Neural cell (in vitro differentiated cells): ENCODE measurements at regions not wholly inside any gene's neighbourhood (a gene's known extent, or its start where the extent isn't known, plus 50 kb on each side); places are given as distances from the start of the nearest gene placed in this dataset.

ENCODE experiments used
- H2AFZ ChIP-seq: fragments of 200-600, 300-800 bp; sonication (generic), shearing (Covaris generic); 2 replicates; pipeline ENCODE4 v1.6.0; 2014; ENCODE audit warnings: low read depth, mild to moderate bottlenecking, antibody characterized with exemption, low read length, moderate library complexity
- H3F3A ChIP-seq: fragments of 200-600 bp; shearing (Covaris generic); 2 replicates; pipeline ENCODE4 v1.6.1; 2016; ENCODE audit warnings: mild to moderate bottlenecking, moderate library complexity, mixed read lengths, antibody characterized with exemption, low read length; ENCODE audit not compliant: insufficient read depth, poor library complexity, severe bottlenecking
- H3K27ac ChIP-seq: fragments of 200-600, 300-800 bp; sonication (generic), shearing (Covaris generic); 2 replicates; pipeline ENCODE4 v1.5.1; 2014; ENCODE audit warnings: mild to moderate bottlenecking, low read length, moderate library complexity
- H3K27me3 ChIP-seq: fragments of 300-800, 200-600 bp; sonication (generic), shearing (Covaris generic); 2 replicates; pipeline ENCODE4 v1.6.0; 2014; ENCODE audit warnings: mild to moderate bottlenecking, low read depth, low read length, moderate library complexity; ENCODE audit not compliant: insufficient read depth
- H3K36me3 ChIP-seq: fragments of 300-800, 200-600 bp; sonication (generic), shearing (Covaris generic); 2 replicates; pipeline ENCODE4 v1.5.1; 2014; ENCODE audit warnings: mild to moderate bottlenecking, antibody characterized with exemption, low read length, moderate library complexity; ENCODE audit not compliant: insufficient read depth
- H3K4me2 ChIP-seq: fragments of 300-800, 200-600 bp; sonication (generic), shearing (Covaris generic); 2 replicates; pipeline ENCODE4 v1.6.0; 2014; ENCODE audit warnings: mild to moderate bottlenecking, low read length
- H3K4me3 ChIP-seq: fragments of 300-800, 200-600 bp; sonication (generic), shearing (Covaris generic); 2 replicates; pipeline ENCODE4 v1.5.1; 2014; ENCODE audit warnings: mild to moderate bottlenecking, low read length, moderate library complexity
- H3K79me2 ChIP-seq: fragments of 200-600 bp; shearing (Covaris generic); replicated peaks from 2 replicates; pipeline ENCODE4 v1.6.0; 2014; ENCODE audit warnings: mild to moderate bottlenecking, low read length, moderate library complexity; ENCODE audit not compliant: insufficient read depth
- H3K9ac ChIP-seq: fragments of 300-800, 200-600 bp; sonication (generic), shearing (Covaris generic); 2 replicates; pipeline ENCODE4 v1.6.1; 2016; ENCODE audit warnings: mild to moderate bottlenecking, low read length, mixed read lengths
- H3K9me2 ChIP-seq: fragments of 200-600 bp; shearing (Covaris generic); 2 replicates; pipeline ENCODE4 v1.6.1; 2016; ENCODE audit warnings: mild to moderate bottlenecking, low read length, mixed read lengths; ENCODE audit not compliant: insufficient read depth
- H3K9me3 ChIP-seq: fragments of 200-600, 300-800 bp; sonication (generic), shearing (Covaris generic); 2 replicates; pipeline ENCODE4 v1.6.1; 2016; ENCODE audit warnings: mild to moderate bottlenecking, mixed run types, low read length, moderate library complexity, mixed read lengths
- H4K20me1 ChIP-seq: fragments of 200-600 bp; shearing (Covaris generic); 2 replicates; pipeline ENCODE4 v1.6.1; 2016; ENCODE audit warnings: mild to moderate bottlenecking, mixed run types; ENCODE audit not compliant: insufficient read depth
- EP300 ChIP-seq: fragments of 450-650 bp; conservative IDR thresholded peaks from 2 replicates; pipeline ENCODE4 v1.6.1; 2014; ENCODE audit warnings: antibody characterized with exemption, mild to moderate bottlenecking, moderate library complexity; ENCODE audit not compliant: poor library complexity, severe bottlenecking
- EZH2 ChIP-seq: fragments of 200-600, 300-800 bp; shearing (Covaris generic), sonication (generic); IDR thresholded peaks from 2 replicates; pipeline ENCODE4 v1.6.1; 2014; ENCODE audit warnings: antibody characterized with exemption, low read length, borderline replicate concordance, mild to moderate bottlenecking; ENCODE audit not compliant: insufficient read depth, poor library complexity, severe bottlenecking
- MXI1 ChIP-seq: fragments of 450-650 bp; conservative IDR thresholded peaks from 2 replicates; pipeline ENCODE4 v1.6.1; 2014; ENCODE audit warnings: antibody characterized with exemption, mild to moderate bottlenecking; ENCODE audit not compliant: poor library complexity, severe bottlenecking
- POLR2AphosphoS5 ChIP-seq: IDR thresholded peaks from 2 replicates; pipeline ENCODE4 v1.6.1; 2012
- RAD21 ChIP-seq: fragments of 450-650 bp; conservative IDR thresholded peaks from 2 replicates; pipeline ENCODE4 v1.6.1; 2014; ENCODE audit warnings: antibody characterized with exemption, mild to moderate bottlenecking, moderate library complexity
- SMC3 ChIP-seq: fragments of 450-650 bp; conservative IDR thresholded peaks from 2 replicates; pipeline ENCODE4 v1.6.1; 2014; ENCODE audit warnings: antibody characterized with exemption, mild to moderate bottlenecking, moderate library complexity; ENCODE audit not compliant: poor library complexity
- TAF1 ChIP-seq: IDR thresholded peaks from 2 replicates; pipeline ENCODE4 v1.6.1; 2012; ENCODE audit warnings: low read depth
- TF ChIP-seq, protein P1 (sequence below): IDR thresholded peaks from 2 replicates; pipeline ENCODE4 v1.6.1; 2012; ENCODE audit warnings: borderline replicate concordance
- TF ChIP-seq, protein P2 (sequence below): fragments of 450-650 bp; IDR thresholded peaks from 2 replicates; pipeline ENCODE4 v1.5.1; 2014; ENCODE audit warnings: antibody characterized with exemption, mild to moderate bottlenecking, moderate library complexity; ENCODE audit not compliant: poor library complexity, severe bottlenecking

DNA sequence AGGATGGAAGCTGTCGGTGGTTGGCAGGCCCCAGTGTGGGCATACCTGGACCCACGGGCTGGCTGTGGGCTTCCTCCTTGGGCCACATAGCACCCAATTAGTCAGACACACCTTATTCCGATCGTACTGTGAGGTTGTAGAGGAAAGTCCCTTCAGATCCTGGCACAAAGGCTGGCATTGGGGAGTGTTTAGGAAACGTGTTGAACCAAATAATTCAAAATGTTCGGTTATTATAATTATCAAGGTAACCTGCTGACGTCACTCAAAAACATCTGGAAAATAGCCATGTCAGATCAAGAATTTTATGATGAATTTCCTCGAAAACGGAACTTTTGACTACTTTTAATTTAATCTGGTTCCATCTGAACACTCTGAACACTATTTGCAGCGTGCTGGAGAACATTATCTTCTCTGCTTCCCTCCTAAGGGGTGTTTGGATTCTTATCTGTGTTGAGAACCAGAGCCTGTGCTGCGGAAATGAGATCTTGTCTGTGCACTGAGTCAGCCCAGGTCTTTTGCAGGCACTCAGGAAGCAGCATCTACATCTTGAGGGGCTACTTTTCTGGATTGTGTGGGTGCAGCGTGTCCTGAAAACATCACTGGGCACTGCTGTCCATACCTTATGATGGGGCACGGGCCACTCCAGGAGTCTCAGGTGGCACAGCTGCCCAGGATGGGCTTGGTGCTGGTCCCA lies 100.3 kb downstream of the SLC25A47 start:
- no peaks in the 10 kb centered on the region for H3K79me2 ChIP-seq
- no peak overlapping the region for H3K4me3 ChIP-seq
- no peaks in the 10 kb centered on the region for H3K36me3 ChIP-seq
- H4K20me1 ChIP-seq: no peaks in the 10 kb centered on the region
- no peaks in the 10 kb centered on the region for H3K9me2 ChIP-seq
- no peak overlapping the region for H3K4me2 ChIP-seq
- H3K9me3 ChIP-seq: no peaks in the 10 kb centered on the region
- H3K27ac ChIP-seq: no peak overlapping the region
- H2AFZ ChIP-seq: no peak overlapping the region
- TF ChIP-seq TAF1: no peak
- TF ChIP-seq, protein P1, sequence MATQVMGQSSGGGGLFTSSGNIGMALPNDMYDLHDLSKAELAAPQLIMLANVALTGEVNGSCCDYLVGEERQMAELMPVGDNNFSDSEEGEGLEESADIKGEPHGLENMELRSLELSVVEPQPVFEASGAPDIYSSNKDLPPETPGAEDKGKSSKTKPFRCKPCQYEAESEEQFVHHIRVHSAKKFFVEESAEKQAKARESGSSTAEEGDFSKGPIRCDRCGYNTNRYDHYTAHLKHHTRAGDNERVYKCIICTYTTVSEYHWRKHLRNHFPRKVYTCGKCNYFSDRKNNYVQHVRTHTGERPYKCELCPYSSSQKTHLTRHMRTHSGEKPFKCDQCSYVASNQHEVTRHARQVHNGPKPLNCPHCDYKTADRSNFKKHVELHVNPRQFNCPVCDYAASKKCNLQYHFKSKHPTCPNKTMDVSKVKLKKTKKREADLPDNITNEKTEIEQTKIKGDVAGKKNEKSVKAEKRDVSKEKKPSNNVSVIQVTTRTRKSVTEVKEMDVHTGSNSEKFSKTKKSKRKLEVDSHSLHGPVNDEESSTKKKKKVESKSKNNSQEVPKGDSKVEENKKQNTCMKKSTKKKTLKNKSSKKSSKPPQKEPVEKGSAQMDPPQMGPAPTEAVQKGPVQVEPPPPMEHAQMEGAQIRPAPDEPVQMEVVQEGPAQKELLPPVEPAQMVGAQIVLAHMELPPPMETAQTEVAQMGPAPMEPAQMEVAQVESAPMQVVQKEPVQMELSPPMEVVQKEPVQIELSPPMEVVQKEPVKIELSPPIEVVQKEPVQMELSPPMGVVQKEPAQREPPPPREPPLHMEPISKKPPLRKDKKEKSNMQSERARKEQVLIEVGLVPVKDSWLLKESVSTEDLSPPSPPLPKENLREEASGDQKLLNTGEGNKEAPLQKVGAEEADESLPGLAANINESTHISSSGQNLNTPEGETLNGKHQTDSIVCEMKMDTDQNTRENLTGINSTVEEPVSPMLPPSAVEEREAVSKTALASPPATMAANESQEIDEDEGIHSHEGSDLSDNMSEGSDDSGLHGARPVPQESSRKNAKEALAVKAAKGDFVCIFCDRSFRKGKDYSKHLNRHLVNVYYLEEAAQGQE: no peak
- TF ChIP-seq, protein P2, sequence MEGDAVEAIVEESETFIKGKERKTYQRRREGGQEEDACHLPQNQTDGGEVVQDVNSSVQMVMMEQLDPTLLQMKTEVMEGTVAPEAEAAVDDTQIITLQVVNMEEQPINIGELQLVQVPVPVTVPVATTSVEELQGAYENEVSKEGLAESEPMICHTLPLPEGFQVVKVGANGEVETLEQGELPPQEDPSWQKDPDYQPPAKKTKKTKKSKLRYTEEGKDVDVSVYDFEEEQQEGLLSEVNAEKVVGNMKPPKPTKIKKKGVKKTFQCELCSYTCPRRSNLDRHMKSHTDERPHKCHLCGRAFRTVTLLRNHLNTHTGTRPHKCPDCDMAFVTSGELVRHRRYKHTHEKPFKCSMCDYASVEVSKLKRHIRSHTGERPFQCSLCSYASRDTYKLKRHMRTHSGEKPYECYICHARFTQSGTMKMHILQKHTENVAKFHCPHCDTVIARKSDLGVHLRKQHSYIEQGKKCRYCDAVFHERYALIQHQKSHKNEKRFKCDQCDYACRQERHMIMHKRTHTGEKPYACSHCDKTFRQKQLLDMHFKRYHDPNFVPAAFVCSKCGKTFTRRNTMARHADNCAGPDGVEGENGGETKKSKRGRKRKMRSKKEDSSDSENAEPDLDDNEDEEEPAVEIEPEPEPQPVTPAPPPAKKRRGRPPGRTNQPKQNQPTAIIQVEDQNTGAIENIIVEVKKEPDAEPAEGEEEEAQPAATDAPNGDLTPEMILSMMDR: no peak
- TF ChIP-seq POLR2AphosphoS5: no peak
- no peak for TF ChIP-seq EP300
- TF ChIP-seq SMC3: no peak
- TF ChIP-seq MXI1: no peak
- no peak for TF ChIP-seq EZH2
- no peak for TF ChIP-seq RAD21
- H3K9ac ChIP-seq: no peak overlapping the region
- no peaks in the 10 kb centered on the region for H3F3A ChIP-seq
- no peaks in the 10 kb centered on the region for H3K27me3 ChIP-seq

DNA sequence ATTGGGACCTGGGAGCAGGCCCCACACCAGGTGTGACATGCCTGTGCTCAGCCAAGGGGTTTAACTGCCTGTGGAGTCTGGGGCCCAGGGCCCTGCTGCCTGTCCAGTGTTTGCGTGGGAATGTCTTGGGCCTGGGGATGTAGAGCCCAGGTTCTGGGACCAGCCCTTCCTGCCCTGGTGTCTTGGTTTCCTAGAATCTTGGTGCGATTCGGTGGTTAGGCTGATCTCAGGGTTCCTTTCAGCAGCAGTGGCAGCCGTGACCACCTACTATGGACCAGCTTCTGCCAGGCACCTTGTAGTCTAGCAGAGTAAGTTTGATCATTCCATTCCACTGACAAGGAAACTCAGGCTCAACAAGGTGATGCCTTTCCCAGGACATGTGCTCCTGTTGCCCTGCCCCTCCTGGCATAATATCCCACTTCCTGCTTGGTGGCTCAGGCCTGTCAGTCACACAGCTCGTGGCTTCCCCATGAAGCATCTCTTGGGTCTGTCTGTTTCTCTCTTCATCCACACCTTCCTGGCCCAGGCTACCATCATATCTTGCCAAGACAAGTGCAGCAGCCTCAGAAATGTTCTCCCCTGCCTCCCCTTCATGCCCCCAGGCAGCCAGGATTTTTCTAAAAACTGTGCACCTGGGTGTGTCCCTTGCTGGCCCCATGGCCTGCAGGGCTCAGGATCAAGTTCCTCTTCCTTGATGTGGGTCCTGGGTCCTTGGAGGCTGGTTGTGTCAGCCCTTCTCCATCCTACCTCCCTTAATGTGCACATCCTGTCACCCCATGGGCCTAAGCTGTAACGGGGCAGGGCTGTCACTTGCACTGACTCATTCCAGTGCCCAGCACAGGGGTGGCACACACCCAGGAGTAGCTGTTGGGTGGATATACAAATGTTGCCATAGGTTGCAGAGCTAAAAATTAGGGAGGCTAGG lies 101.6 kb downstream of the SLC25A47 start:
- Histone ChIP-seq H3K79me2 (no peaks in the 10 kb centered on the region), H3K9me2 (no peaks in the 10 kb centered on the region), H3K9me3 (no peaks in the 10 kb centered on the region), H3K27me3 (no peaks in the 10 kb centered on the region), H3K27ac (no peak overlapping the region), H3K4me2 (no peak overlapping the region), H2AFZ (no peak overlapping the region), H4K20me1 (no peaks in the 10 kb centered on the region), H3F3A (no peaks in the 10 kb centered on the region), H3K36me3 (no peaks in the 10 kb centered on the region), H3K4me3 (no peak overlapping the region), H3K9ac (no peak overlapping the region)
- TF ChIP-seq TAF1 (no peak), EZH2 (no peak), EP300 (no peak), POLR2AphosphoS5 (no peak), RAD21 (no peak), MXI1 (no peak), SMC3 (no peak)
- TF ChIP-seq, protein P2: no peak
- TF ChIP-seq, protein P1: no peak
